Liver (tissue), 3 donors: ENCODE measurements at regions not wholly inside any gene's neighbourhood (a gene's known extent, or its start where the extent isn't known, plus 50 kb on each side); places are given as distances from the start of the nearest gene placed in this dataset.

Source experiments
- EGR1 ChIP-seq, 2 donors: IDR thresholded peaks; 2 replicates each; pipeline ENCODE4 v1.6.1; 2016 to 2018; ENCODE audit warnings: antibody characterized with exemption in 2 of 2, low read depth in 2 of 2
- FOXA1 ChIP-seq: IDR thresholded peaks from 2 replicates; pipeline ENCODE4 v1.6.1; 2016; ENCODE audit warnings: antibody characterized with exemption
- GABPA ChIP-seq, 2 donors: IDR thresholded peaks in 1 of 2; conservative IDR thresholded peaks in 1 of 2; 2 replicates each; pipeline ENCODE4 v1.6.1; 2016; ENCODE audit warnings: antibody characterized with exemption in 2 of 2, mild to moderate bottlenecking in 1 of 2, moderate library complexity in 1 of 2
- HNF4A ChIP-seq, 2 donors: conservative IDR thresholded peaks; 2 replicates each; pipeline ENCODE4 v1.6.1; 2016; ENCODE audit warnings: antibody characterized with exemption in 2 of 2, mild to moderate bottlenecking in 2 of 2
- HNF4G ChIP-seq: IDR thresholded peaks from 2 replicates; pipeline ENCODE4 v1.6.1; 2016; ENCODE audit warnings: antibody characterized with exemption
- JUND ChIP-seq, 2 donors: IDR thresholded peaks; 2 replicates each; pipeline ENCODE4 v1.6.1; 2016; ENCODE audit warnings: antibody characterized with exemption in 2 of 2
- RAD21 ChIP-seq, 2 donors: IDR thresholded peaks; 2 replicates each; pipeline ENCODE4 v1.6.1; 2016; ENCODE audit warnings: antibody characterized with exemption in 2 of 2, mild to moderate bottlenecking in 2 of 2
- RXRA ChIP-seq, 2 donors: IDR thresholded peaks; 2 replicates each; pipeline ENCODE4 v1.6.1; 2017 to 2018; ENCODE audit warnings: antibody characterized with exemption in 2 of 2, mild to moderate bottlenecking in 1 of 2
- SP1 ChIP-seq: IDR thresholded peaks from 2 replicates; pipeline ENCODE4 v1.6.1; 2018; ENCODE audit warnings: antibody characterized with exemption, mild to moderate bottlenecking
- YY1 ChIP-seq: IDR thresholded peaks from 2 replicates; pipeline ENCODE4 v1.6.1; 2016; ENCODE audit warnings: antibody characterized with exemption, mild to moderate bottlenecking
- TF ChIP-seq, protein P1 (sequence below): fragments of 150-350 bp; IDR thresholded peaks from 2 replicates; pipeline ENCODE4 v1.5.1; 2017; ENCODE audit warnings: improper control_type of control experiment, low read depth, low read length; ENCODE audit not compliant: missing input control
- TF ChIP-seq, protein P2 (sequence below): IDR thresholded peaks from 2 replicates; pipeline ENCODE4 v1.6.1; 2016; ENCODE audit warnings: antibody characterized with exemption
- TF ChIP-seq, protein P3 (sequence below): IDR thresholded peaks from 2 replicates; pipeline ENCODE4 v1.6.1; 2016; ENCODE audit warnings: antibody characterized with exemption
- donor health status: healthy.
- donor health status: healthy.

- TF ChIP-seq HNF4G (no peak), RAD21 (IDR thresholded peaks at IDR 0.05) (no peak), YY1 (no peak), GABPA (IDR thresholded peaks at IDR 0.05 in 1 of 2, conservative IDR thresholded peaks at IDR 0.05 in 1 of 2) (no peak), SP1 (no peak), RXRA (IDR thresholded peaks at IDR 0.05) (no peak), HNF4A (conservative IDR thresholded peaks at IDR 0.05) (no peak), EGR1 (IDR thresholded peaks at IDR 0.05; ENCODE audit: low read depth in 2 of 2) (no peak), JUND (IDR thresholded peaks at IDR 0.05) (no peak), FOXA1 (no peak)
- TF ChIP-seq, protein P1, sequence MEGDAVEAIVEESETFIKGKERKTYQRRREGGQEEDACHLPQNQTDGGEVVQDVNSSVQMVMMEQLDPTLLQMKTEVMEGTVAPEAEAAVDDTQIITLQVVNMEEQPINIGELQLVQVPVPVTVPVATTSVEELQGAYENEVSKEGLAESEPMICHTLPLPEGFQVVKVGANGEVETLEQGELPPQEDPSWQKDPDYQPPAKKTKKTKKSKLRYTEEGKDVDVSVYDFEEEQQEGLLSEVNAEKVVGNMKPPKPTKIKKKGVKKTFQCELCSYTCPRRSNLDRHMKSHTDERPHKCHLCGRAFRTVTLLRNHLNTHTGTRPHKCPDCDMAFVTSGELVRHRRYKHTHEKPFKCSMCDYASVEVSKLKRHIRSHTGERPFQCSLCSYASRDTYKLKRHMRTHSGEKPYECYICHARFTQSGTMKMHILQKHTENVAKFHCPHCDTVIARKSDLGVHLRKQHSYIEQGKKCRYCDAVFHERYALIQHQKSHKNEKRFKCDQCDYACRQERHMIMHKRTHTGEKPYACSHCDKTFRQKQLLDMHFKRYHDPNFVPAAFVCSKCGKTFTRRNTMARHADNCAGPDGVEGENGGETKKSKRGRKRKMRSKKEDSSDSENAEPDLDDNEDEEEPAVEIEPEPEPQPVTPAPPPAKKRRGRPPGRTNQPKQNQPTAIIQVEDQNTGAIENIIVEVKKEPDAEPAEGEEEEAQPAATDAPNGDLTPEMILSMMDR: no peak
- TF ChIP-seq, protein P2, sequence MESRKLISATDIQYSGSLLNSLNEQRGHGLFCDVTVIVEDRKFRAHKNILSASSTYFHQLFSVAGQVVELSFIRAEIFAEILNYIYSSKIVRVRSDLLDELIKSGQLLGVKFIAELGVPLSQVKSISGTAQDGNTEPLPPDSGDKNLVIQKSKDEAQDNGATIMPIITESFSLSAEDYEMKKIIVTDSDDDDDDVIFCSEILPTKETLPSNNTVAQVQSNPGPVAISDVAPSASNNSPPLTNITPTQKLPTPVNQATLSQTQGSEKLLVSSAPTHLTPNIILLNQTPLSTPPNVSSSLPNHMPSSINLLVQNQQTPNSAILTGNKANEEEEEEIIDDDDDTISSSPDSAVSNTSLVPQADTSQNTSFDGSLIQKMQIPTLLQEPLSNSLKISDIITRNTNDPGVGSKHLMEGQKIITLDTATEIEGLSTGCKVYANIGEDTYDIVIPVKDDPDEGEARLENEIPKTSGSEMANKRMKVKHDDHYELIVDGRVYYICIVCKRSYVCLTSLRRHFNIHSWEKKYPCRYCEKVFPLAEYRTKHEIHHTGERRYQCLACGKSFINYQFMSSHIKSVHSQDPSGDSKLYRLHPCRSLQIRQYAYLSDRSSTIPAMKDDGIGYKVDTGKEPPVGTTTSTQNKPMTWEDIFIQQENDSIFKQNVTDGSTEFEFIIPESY: no peak
- TF ChIP-seq, protein P3, sequence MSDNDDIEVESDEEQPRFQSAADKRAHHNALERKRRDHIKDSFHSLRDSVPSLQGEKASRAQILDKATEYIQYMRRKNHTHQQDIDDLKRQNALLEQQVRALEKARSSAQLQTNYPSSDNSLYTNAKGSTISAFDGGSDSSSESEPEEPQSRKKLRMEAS: no peak
Measured at GRCh38 chr5:142447887-142448286, 123.1 kb upstream of the SPRY4 start.
